ENCODE measurements at regions not wholly inside any gene's neighbourhood (a gene's known extent, or its start where the extent isn't known, plus 50 kb on each side); places are given as distances from the start of the nearest gene placed in this dataset.

DNA sequence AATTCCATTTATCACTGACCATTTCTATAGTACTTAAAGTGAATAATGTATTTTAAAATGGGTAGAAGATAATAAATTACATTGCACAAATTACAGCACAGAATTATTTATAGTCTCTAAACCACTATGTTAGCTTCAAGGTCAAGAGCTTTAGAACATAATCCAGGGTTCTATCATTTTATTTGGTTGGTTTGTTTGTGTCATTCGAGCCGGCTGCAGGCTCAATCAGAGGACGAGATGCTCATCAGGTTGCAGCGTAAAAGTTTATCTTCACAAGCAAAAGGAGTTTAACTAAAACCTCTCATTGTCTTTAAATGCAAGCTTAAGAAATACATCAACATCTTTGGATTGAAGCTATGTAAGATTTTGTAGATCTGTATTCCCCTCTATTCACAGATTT, 523.8 kb downstream of the EFNA5 start:
- no peaks in the 10 kb centered on the region for H3K4me1 Mint-ChIP-seq
- intact Hi-C loops (cut with micrococcal nuclease), result no loop called here
- POLR2A ChIA-PET, result no interaction called here
- H3K4me3 Mint-ChIP-seq, result no peak overlapping the region
- no peaks in the 10 kb centered on the region for H3K36me3 Mint-ChIP-seq (ENCODE audit: low read depth)
- H3K27ac Mint-ChIP-seq, result no peak overlapping the region
- no peaks in the 10 kb centered on the region for H3K27me3 Mint-ChIP-seq
- no peak for DNase-seq
- CTCF ChIA-PET, result no interaction called here
- ATAC-seq (ENCODE audit: low read depth), result no peak
- no peaks in the 10 kb centered on the region for H3K9me3 Mint-ChIP-seq
- TF ChIP-seq, protein P1, sequence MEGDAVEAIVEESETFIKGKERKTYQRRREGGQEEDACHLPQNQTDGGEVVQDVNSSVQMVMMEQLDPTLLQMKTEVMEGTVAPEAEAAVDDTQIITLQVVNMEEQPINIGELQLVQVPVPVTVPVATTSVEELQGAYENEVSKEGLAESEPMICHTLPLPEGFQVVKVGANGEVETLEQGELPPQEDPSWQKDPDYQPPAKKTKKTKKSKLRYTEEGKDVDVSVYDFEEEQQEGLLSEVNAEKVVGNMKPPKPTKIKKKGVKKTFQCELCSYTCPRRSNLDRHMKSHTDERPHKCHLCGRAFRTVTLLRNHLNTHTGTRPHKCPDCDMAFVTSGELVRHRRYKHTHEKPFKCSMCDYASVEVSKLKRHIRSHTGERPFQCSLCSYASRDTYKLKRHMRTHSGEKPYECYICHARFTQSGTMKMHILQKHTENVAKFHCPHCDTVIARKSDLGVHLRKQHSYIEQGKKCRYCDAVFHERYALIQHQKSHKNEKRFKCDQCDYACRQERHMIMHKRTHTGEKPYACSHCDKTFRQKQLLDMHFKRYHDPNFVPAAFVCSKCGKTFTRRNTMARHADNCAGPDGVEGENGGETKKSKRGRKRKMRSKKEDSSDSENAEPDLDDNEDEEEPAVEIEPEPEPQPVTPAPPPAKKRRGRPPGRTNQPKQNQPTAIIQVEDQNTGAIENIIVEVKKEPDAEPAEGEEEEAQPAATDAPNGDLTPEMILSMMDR (IDR thresholded peaks at IDR 0.05), result no peak

DNA sequence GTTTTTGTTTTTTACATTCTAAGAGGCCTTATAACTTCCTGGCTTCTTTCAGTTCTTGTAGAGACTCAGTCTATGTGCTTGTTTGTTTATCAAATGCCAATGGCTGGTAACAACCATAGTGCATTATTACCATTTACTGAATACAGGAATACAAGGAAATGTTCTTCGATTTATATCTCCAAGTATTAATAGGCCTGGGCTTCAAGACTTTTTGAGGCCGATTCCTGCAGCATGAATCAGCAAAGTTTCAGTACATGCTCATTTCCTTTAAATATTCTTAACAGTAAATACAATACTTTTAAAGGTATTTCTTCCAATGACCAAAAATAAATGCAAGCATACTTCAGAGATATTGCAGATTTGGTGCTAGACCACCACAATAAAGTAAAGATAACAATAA, 535.3 kb downstream of the EFNA5 start:
- intact Hi-C loops (cut with micrococcal nuclease), result no loop called here
- CTCF ChIA-PET, result no interaction called here
- H3K9me3 Mint-ChIP-seq, result peaks cover 2% of the 10 kb centered on the region
- DNase-seq (no peak), ATAC-seq (ENCODE audit: low read depth) (no peak)
- H3K27ac Mint-ChIP-seq, result no peak overlapping the region
- TF ChIP-seq, protein P1 (IDR thresholded peaks at IDR 0.05), result no peak
- POLR2A ChIA-PET, result no interaction called here
- no peak overlapping the region for H3K4me3 Mint-ChIP-seq
- no peaks in the 10 kb centered on the region for H3K4me1 Mint-ChIP-seq
- H3K27me3 Mint-ChIP-seq, result no peaks in the 10 kb centered on the region
- H3K36me3 Mint-ChIP-seq (ENCODE audit: low read depth), result no peaks in the 10 kb centered on the region

DNA sequence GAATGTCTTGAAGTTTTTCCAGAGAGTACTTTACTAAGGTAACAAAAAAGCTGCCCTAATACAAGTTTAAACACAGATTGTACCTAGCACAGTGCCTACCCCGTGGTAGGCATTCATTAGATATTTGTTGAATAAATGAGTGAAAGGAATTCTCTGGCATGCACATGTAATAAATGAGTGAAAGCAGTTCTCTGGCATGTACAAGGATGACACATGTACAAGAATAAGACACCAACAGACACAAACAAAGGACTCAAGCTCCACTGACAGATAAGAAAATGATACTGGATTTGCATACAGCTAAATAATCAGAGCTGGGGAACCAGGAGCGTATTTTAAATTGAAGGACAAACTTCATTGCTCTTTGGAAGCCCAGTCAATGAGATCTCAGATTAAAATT, 535.8 kb downstream of the EFNA5 start:
- Mint-ChIP-seq H3K36me3 (ENCODE audit: low read depth) (no peaks in the 10 kb centered on the region), H3K27me3 (no peaks in the 10 kb centered on the region), H3K27ac (no peak overlapping the region), H3K9me3 (peaks cover 2% of the 10 kb centered on the region), H3K4me3 (no peak overlapping the region), H3K4me1 (no peaks in the 10 kb centered on the region)
- no peak for ATAC-seq (ENCODE audit: low read depth)
- intact Hi-C loops (cut with micrococcal nuclease), result no loop called here
- ChIA-PET CTCF (no interaction called here), POLR2A (no interaction called here)
- TF ChIP-seq, protein P1 (IDR thresholded peaks at IDR 0.05), result no peak
- DNase-seq, result no peak

DNA sequence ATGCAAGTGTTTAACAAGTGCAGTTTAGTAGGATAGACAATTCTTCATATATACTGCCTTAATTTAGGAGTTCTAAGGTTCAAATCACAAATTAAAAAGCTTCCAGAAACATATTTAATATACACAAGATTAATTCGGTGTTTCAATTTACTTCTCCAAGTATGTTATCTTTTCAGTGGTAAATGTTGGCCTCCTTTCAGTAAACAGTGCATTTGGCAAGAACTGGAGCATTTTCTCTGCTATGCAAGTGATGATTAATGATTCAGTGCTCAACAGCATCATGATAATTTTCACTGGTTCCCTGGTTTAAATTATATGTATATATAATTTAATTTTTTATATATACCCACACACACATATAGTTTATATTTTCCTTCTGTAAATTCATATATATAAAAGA, 541.7 kb downstream of the EFNA5 start:
- DNase-seq (no peak), ATAC-seq (ENCODE audit: low read depth) (no peak)
- Mint-ChIP-seq H3K4me3 (no peak overlapping the region), H3K27ac (no peak overlapping the region), H3K36me3 (ENCODE audit: low read depth) (no peaks in the 10 kb centered on the region), H3K4me1 (no peaks in the 10 kb centered on the region), H3K27me3 (no peaks in the 10 kb centered on the region), H3K9me3 (peaks cover 2% of the 10 kb centered on the region)
- POLR2A ChIA-PET, result no interaction called here
- CTCF ChIA-PET, result no interaction called here
- intact Hi-C loops (cut with micrococcal nuclease), result no loop called here
- TF ChIP-seq, protein P1 (IDR thresholded peaks at IDR 0.05), result no peak

DNA sequence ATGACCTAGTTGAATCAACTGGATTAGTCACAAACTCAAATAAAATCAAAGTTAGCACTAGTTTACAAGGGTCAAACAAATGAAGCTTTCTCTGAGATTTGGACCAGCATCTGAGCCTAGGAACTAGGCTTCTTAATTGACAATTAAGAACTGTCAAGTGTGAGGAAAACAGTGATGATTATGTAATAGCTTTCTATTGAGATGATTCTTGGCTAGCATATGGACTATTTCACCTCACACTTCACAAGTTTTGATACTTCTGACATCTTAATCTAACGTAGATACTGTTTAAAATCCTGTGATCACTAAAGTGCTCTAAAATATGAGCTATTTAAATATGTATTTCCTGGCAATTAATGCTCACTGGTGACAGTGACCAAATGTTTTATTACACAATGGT, 542.9 kb downstream of the EFNA5 start:
- Mint-ChIP-seq H3K4me1 (no peaks in the 10 kb centered on the region), H3K27ac (no peak overlapping the region), H3K9me3 (peaks cover 2% of the 10 kb centered on the region), H3K4me3 (no peak overlapping the region), H3K27me3 (no peaks in the 10 kb centered on the region), H3K36me3 (ENCODE audit: low read depth) (no peaks in the 10 kb centered on the region)
- POLR2A ChIA-PET, result no interaction called here
- no peak for ATAC-seq (ENCODE audit: low read depth)
- intact Hi-C loops (cut with micrococcal nuclease), result no loop called here
- TF ChIP-seq, protein P1 (IDR thresholded peaks at IDR 0.05), result no peak
- no peak for DNase-seq
- CTCF ChIA-PET, result no interaction called here

Data from activated B cell treated with CpG ODN at 0.5 μM for 24 hours (primary cell).